Fibroblast of villous mesenchyme (primary cell): ENCODE measurements at regions not wholly inside any gene's neighbourhood (a gene's known extent, or its start where the extent isn't known, plus 50 kb on each side); places are given as distances from the start of the nearest gene placed in this dataset.
A peak's percentile ranks its signal among the peaks of the same experiment; 100 is the strongest.

Experiments
- DNase-seq: peaks from one replicate; pipeline ENCODE4 v3.0.0-alpha.2; 2010; ENCODE audit warnings: low read depth
- H3K4me3 ChIP-seq: 2 replicates; pipeline ENCODE4 v1.5.1; 2011; ENCODE audit warnings: low read depth, mild to moderate bottlenecking, low read length
- CTCF ChIP-seq: IDR thresholded peaks from 2 replicates; pipeline ENCODE4 v1.5.1; 2012; ENCODE audit warnings: low read depth, mild to moderate bottlenecking, low read length; ENCODE audit not compliant: insufficient read depth

- no peak for DNase-seq
- no peak overlapping the region for H3K4me3 ChIP-seq
- TF ChIP-seq CTCF: no peak
Observed at GRCh38 chr2:14760169-14760568, 127.7 kb downstream of the LRATD1 start.

GRCh38 chr2:14761118-14761517, 128.6 kb downstream of the LRATD1 start:
- no peak for TF ChIP-seq CTCF
- H3K4me3 ChIP-seq: no peak overlapping the region
- DNase-seq: no peak

- no peak for TF ChIP-seq CTCF
- no peak overlapping the region for H3K4me3 ChIP-seq
- DNase-seq: no peak
Observed at GRCh38 chr2:14773696-14774095, 141.2 kb downstream of the LRATD1 start.

- no peak overlapping the region for H3K4me3 ChIP-seq
- no peak for DNase-seq
- TF ChIP-seq CTCF: no peak
Observed at GRCh38 chr2:14774436-14774968, 142.0 kb downstream of the LRATD1 start.

DNA sequence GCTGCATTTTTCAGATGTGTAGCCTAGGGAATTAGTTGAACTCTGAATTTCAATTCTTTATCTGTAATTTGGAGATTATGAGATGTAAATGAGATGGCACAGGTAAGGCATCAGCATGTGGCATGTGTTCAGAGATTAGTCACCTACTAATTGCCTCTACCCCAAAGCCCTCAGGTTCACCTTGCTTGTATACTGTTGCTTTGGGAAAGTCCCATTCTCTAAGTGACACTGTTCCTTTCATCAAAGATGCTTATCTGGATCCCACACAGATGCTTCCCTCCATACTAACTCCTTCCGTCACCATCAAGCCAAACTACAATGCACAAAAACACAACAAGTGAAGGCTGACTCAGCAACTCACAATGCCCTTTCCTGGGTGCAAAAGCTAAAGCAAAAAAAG, 143.7 kb downstream of the LRATD1 start:
- TF ChIP-seq CTCF: no peak
- no peak overlapping the region for H3K4me3 ChIP-seq
- no peak for DNase-seq

DNA sequence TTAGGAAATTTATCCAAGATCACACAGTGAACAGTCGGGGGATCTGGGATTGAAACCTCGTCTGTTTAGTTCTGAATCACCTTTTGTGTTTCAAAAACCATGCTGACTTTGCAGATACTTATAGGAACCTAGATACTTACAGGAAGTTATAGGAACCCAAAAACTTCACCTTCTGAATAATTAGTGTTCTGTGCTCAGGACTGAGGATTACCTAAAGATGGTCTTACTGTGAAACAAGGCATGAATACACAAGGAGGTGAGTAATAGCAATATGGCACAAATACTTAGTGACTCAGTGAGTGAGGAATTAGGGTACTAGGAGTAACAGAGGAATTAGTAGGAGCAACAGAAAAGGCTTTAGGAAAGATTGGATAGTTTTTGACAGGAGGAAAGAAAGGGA, 145.5 kb downstream of the LRATD1 start:
- DNase-seq: peak; percentile 12
- no peak for TF ChIP-seq CTCF
- H3K4me3 ChIP-seq: no peak overlapping the region

DNA sequence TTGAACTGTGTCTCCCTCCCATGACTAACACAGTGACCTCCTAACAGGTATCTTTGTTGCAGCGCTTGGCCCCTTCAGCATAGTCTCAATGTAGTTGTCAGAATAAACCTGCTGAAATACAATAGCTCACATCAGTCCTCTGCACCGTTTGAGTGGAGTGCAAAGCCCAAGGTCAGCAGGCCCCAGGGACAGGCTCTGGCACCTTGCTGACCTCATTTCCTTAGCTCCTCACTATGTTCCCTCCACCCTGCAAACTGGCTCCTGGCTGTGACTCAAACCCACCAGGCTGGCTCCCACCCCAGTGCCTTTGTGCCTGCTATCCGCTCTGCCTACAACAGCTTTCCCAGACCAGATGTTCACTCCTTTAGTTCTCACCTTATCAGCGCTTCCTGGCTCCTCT, 146.7 kb downstream of the LRATD1 start:
- H3K4me3 ChIP-seq: no peak overlapping the region
- TF ChIP-seq CTCF: no peak
- no peak for DNase-seq
